ENCODE measurements at regions not wholly inside any gene's neighbourhood (a gene's known extent, or its start where the extent isn't known, plus 50 kb on each side); places are given as distances from the start of the nearest gene placed in this dataset.
A peak's percentile ranks its signal among the peaks of the same experiment; 100 is the strongest.

DNA sequence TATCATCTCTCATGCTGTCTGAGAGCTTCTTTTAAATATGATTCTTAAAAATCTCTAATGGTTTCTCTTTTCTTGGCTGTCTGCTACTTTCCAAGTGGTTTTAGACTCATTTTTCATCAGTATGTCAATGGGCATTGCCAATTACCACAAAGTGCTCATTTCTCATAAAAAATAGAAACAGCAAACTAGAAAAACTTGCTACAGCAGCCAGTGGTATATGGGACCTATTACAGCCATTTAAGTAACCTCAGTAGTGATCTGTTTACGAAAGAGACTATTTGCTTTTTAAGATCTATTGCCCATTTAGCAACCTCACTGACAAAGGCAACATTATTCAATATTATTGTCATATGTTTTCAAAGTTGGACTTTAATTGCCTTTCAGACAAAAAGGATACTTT is 207.1 kb upstream of the RHOBTB1 start:
- in situ Hi-C loops (cut with HindIII; ENCODE audit: low pct_ligation_motif_present, low sequenced_read_pairs): no loop called here
- no peaks in the 10 kb centered on the region for H3K36me3 ChIP-seq (replicated peaks)
- no peak for DNase-seq
- H3K27ac ChIP-seq: no peak overlapping the region
- H3K4me3 ChIP-seq (ENCODE audit: low read depth, low read length): no peak overlapping the region
- H3K27me3 ChIP-seq (replicated peaks): no peaks in the 10 kb centered on the region
- TF ChIP-seq, protein P1, sequence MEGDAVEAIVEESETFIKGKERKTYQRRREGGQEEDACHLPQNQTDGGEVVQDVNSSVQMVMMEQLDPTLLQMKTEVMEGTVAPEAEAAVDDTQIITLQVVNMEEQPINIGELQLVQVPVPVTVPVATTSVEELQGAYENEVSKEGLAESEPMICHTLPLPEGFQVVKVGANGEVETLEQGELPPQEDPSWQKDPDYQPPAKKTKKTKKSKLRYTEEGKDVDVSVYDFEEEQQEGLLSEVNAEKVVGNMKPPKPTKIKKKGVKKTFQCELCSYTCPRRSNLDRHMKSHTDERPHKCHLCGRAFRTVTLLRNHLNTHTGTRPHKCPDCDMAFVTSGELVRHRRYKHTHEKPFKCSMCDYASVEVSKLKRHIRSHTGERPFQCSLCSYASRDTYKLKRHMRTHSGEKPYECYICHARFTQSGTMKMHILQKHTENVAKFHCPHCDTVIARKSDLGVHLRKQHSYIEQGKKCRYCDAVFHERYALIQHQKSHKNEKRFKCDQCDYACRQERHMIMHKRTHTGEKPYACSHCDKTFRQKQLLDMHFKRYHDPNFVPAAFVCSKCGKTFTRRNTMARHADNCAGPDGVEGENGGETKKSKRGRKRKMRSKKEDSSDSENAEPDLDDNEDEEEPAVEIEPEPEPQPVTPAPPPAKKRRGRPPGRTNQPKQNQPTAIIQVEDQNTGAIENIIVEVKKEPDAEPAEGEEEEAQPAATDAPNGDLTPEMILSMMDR (IDR thresholded peaks at IDR 0.05; ENCODE audit: low read depth, low read length, missing control alignments): no peak

DNA sequence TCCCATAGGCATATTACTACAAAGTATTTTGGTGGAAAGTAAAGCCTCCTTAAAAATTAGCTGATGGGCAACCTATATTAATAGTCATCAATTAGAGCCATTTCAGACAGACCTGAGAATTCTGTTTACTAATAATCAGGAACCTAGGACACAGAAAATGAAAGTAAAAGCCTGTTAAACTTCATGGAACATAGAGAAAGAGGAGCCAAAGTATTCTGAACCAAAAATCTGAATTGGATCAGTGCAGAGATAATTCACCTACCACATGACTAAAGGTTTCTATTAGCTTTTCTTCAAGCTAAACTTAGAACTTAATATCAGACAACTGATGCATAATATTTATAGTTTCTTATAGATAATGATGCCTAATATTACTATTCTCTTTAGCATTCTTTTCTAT is 204.5 kb upstream of the RHOBTB1 start:
- TF ChIP-seq, protein P1 (IDR thresholded peaks at IDR 0.05; ENCODE audit: low read depth, low read length, missing control alignments): no peak
- no peaks in the 10 kb centered on the region for H3K27me3 ChIP-seq (replicated peaks)
- no peak overlapping the region for H3K4me3 ChIP-seq (ENCODE audit: low read depth, low read length)
- no peak overlapping the region for H3K27ac ChIP-seq
- no peak for DNase-seq
- in situ Hi-C loops (cut with HindIII; ENCODE audit: low pct_ligation_motif_present, low sequenced_read_pairs): no loop called here
- H3K36me3 ChIP-seq (replicated peaks): no peaks in the 10 kb centered on the region

DNA sequence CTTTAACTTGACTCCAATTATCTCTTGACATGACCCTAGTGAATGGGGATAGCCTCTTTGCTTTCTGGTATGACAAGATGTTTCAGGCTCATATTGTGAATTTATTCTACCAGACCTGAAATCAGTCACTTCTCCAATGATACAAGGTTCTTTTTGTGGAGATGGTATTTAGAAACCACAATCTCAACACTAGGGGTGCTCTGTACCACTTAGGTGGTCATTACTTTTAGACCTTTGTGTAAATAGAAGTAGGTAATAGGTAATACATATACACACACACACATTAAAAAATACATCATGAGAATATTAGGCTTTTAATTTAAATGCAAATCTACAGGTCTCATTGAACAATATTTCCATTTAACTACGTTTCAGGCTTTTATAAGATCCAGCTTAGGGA is 199.0 kb upstream of the RHOBTB1 start:
- in situ Hi-C loops (cut with HindIII; ENCODE audit: low pct_ligation_motif_present, low sequenced_read_pairs): no loop called here
- Histone ChIP-seq H3K36me3 (replicated peaks) (no peaks in the 10 kb centered on the region), H3K27me3 (replicated peaks) (no peaks in the 10 kb centered on the region), H3K4me3 (ENCODE audit: low read depth, low read length) (no peak overlapping the region), H3K27ac (no peak overlapping the region)
- TF ChIP-seq, protein P1 (IDR thresholded peaks at IDR 0.05; ENCODE audit: low read depth, low read length, missing control alignments): no peak
- DNase-seq: no peak

DNA sequence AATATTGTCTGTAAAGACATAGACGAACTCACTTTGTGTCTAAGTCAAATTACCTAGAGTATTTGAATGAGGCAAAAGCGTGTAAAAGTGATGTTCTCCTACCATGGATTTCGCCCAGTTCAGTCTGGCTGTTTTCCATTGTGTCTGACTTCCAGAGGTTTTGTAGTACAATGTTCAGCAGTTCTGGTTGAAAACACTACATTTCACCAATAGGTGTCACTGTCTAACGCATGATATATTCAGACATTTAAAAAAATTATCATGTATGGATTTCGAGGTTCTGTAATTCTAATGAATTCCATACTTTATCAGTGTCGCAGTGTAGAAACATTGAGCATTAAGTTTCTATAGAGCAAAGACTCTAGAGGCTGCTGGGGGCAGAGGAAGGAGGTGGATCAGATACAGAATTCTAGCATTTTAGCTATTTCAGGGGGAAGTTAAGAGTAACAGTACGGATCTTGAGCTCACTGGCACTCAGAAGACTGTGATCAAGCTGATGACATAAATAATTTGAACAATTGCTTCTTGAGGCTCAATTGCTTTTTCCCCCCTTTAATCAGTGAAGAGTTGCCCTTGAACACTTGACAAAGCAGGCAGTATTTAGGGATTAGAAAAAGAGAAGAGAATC is 196.9 kb upstream of the RHOBTB1 start:
- Histone ChIP-seq H3K4me3 (ENCODE audit: low read depth, low read length) (no peak overlapping the region), H3K36me3 (replicated peaks) (no peaks in the 10 kb centered on the region), H3K27me3 (replicated peaks) (no peaks in the 10 kb centered on the region), H3K27ac (no peak overlapping the region)
- in situ Hi-C loops (cut with HindIII; ENCODE audit: low pct_ligation_motif_present, low sequenced_read_pairs): no loop called here
- TF ChIP-seq, protein P1 (IDR thresholded peaks at IDR 0.05; ENCODE audit: low read depth, low read length, missing control alignments): peak; percentile 58
- peak; percentile 62 for DNase-seq

DNA sequence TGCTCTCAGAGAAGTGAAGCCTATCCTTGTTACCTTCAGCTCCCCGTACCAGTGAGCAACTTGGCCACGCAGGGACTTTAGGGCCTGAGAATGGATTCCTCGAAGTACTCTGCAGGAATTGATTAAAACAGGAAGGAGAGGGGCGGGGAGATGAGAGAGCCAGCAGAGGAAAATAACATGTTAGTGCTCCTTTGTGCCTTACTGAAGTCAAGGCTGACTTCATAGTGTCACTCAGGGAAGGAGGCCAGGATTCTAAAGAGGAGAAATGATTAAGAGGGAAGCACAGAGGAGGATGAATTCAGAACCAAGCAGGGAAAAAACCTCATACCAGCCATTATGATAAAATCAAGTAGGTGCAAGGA is 195.6 kb upstream of the RHOBTB1 start:
- no peak overlapping the region for H3K4me3 ChIP-seq (ENCODE audit: low read depth, low read length)
- no peak overlapping the region for H3K27ac ChIP-seq
- TF ChIP-seq, protein P1 (IDR thresholded peaks at IDR 0.05; ENCODE audit: low read depth, low read length, missing control alignments): no peak
- in situ Hi-C loops (cut with HindIII; ENCODE audit: low pct_ligation_motif_present, low sequenced_read_pairs): no loop called here
- no peaks in the 10 kb centered on the region for H3K36me3 ChIP-seq (replicated peaks)
- no peaks in the 10 kb centered on the region for H3K27me3 ChIP-seq (replicated peaks)
- no peak for DNase-seq
